ENCODE measurements at regions not wholly inside any gene's neighbourhood (a gene's known extent, or its start where the extent isn't known, plus 50 kb on each side); places are given as distances from the start of the nearest gene placed in this dataset.

DNA sequence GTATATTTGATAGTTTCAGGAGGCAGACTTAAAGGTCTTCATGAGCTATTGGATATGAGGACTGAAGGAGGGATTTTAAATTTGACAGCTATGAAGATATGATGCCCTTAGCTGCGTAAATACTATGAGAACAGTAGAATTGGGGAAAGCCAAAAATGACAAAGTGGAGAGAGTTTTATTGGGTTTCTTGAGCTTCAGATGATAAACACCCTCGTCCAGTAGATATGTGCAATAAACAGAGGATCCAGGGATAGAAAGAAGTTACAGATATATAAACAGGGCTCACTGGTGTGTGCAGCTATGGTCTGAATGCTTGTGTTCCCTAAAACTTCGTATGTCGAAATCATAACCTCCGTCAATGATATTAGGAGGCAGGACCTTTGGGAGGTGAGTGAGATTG is 131.3 kb downstream of the INHBA start:
- no peak overlapping the region for H3K4me3 ChIP-seq (ENCODE audit: low read depth, low read length)
- TF ChIP-seq, protein P1, sequence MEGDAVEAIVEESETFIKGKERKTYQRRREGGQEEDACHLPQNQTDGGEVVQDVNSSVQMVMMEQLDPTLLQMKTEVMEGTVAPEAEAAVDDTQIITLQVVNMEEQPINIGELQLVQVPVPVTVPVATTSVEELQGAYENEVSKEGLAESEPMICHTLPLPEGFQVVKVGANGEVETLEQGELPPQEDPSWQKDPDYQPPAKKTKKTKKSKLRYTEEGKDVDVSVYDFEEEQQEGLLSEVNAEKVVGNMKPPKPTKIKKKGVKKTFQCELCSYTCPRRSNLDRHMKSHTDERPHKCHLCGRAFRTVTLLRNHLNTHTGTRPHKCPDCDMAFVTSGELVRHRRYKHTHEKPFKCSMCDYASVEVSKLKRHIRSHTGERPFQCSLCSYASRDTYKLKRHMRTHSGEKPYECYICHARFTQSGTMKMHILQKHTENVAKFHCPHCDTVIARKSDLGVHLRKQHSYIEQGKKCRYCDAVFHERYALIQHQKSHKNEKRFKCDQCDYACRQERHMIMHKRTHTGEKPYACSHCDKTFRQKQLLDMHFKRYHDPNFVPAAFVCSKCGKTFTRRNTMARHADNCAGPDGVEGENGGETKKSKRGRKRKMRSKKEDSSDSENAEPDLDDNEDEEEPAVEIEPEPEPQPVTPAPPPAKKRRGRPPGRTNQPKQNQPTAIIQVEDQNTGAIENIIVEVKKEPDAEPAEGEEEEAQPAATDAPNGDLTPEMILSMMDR (IDR thresholded peaks at IDR 0.05; ENCODE audit: low read depth, low read length), result no peak

- TF ChIP-seq, protein P1 (IDR thresholded peaks at IDR 0.05; ENCODE audit: low read depth, low read length), result no peak
- no peak overlapping the region for H3K4me3 ChIP-seq (ENCODE audit: low read depth, low read length)
These were observed 132.1 kb downstream of the INHBA start for GRCh38 chr7:41570766-41571165.

DNA sequence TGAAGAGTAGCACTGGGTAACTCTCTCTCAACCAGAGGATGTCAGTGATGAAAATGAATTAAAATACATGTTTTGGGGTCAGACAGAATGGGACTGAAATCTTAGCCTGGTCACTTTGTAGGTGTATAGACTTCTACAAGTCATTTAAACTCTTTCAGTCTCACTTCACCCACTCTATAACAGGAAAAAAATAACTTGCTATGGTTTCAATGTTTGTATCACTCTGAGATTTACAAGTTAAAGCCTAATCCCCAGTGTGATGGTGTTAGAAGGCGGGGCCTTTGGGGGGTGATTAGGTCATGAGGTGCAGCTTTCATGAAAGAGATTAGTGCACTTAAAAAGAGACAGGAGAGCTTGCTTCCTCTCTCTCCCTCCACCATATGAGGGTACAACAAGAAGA is 134.8 kb downstream of the INHBA start:
- TF ChIP-seq, protein P1 (IDR thresholded peaks at IDR 0.05; ENCODE audit: low read depth, low read length), result no peak
- H3K4me3 ChIP-seq (ENCODE audit: low read depth, low read length), result no peak overlapping the region

DNA sequence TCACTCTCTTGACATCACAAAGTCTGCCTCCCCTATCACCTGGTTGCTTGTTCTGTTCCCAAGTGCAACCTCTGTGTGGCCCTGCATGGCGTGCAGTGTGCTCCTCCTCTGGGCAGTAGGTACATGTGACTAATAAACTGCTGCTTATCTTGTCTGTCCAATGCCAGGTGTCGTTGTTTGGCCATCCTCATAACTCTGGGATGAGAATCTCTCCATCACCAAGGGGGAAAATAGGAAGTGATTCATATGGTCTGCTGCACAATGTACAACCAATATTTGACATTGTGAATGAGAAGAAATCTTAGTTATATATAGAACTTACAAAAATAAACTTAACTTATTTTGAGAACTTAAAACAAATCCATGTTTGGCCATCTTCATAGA is 135.2 kb downstream of the INHBA start:
- no peak overlapping the region for H3K4me3 ChIP-seq (ENCODE audit: low read depth, low read length)
- TF ChIP-seq, protein P1 (IDR thresholded peaks at IDR 0.05; ENCODE audit: low read depth, low read length), result no peak

DNA sequence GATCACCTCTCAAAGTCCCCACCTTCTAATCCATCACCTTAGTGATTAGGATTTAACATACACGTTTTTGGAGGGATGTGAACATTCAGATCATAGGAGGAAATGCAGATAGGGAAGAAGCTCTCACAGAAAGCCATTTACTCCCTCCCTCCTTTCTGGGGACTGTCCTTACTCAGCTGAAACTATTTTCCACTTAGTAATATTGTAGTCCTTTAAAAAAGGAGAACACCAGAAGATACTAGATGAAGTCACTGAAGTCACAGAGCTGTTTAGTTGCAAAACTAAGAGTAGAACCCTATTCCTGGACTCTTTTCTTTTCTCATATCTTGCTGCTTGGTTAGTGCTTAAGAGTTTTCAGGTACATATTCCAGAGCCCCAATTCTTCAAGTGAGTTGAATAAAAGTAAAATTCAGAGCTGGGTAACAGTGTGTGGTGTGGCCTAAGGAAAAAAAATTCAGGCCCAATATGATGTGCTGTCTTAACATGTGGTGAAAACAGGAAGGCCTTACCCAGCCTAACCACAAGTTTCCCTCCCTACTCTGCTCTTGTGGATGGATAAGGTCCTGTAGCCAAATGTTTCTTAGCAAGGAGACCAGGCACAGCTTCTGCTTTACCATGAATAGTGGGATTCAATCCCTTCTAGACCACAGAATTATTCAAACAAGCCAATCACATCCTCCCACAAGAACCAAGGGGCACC is 135.7 kb downstream of the INHBA start:
- TF ChIP-seq, protein P1 (IDR thresholded peaks at IDR 0.05; ENCODE audit: low read depth, low read length), result no peak

GRCh38 chr7:41566581-41566980 is 136.3 kb downstream of the INHBA start:
- TF ChIP-seq, protein P1 (IDR thresholded peaks at IDR 0.05; ENCODE audit: low read depth, low read length), result no peak
- H3K4me3 ChIP-seq (ENCODE audit: low read depth, low read length), result no peak overlapping the region

More for the DNA sequence above, 135.7 kb downstream of the INHBA start:
- no peak overlapping the region for H3K4me3 ChIP-seq (ENCODE audit: low read depth, low read length)

DNA sequence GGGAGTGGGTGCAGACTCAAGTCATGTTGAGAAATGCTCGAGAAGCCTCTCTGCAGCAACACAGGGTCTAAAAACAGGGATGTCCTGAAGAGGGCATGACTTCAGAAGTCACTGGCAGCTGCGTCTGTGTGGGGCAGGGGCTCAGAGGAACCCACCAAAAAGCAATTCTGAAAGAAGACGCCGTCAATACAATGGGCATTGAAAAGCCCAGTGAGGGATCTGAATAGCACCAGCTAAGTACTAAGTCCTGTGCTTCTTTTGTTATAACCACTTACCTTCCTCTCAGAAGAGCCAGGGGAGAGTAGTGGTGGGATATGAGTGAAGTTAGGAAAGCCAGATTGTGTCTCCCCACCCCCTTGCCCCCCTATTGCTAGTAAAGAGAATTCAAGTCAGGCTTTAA is 137.2 kb downstream of the INHBA start:
- no peak overlapping the region for H3K4me3 ChIP-seq (ENCODE audit: low read depth, low read length)
- TF ChIP-seq, protein P1 (IDR thresholded peaks at IDR 0.05; ENCODE audit: low read depth, low read length), result no peak

Measured in WI38 (cell line).